ENCODE measurements at regions not wholly inside any gene's neighbourhood (a gene's known extent, or its start where the extent isn't known, plus 50 kb on each side); places are given as distances from the start of the nearest gene placed in this dataset.

GRCh38 chr5:175168882-175169507 lies 275.0 kb downstream of the DRD1 start:
- no peaks in the 10 kb centered on the region for H3K4me1 ChIP-seq (ENCODE audit: insufficient read depth)
- no peaks in the 10 kb centered on the region for H4K20me1 ChIP-seq (ENCODE audit: insufficient read depth)
- no peaks in the 10 kb centered on the region for H3K9me2 ChIP-seq (ENCODE audit: insufficient read depth)
- no peaks in the 10 kb centered on the region for H3F3A ChIP-seq (ENCODE audit: insufficient read depth)
- no peak overlapping the region for H3K27ac ChIP-seq
- no peaks in the 10 kb centered on the region for H3K9me3 ChIP-seq (ENCODE audit: low read depth)
- TF ChIP-seq EZH2 (IDR thresholded peaks at IDR 0.05; ENCODE audit: insufficient read depth, poor library complexity, severe bottlenecking) (no peak), EZH2phosphoT487 (IDR thresholded peaks at IDR 0.05; ENCODE audit: insufficient read depth, low read depth) (no peak)
- H3K27me3 ChIP-seq (replicated peaks; ENCODE audit: insufficient read depth), result no peaks in the 10 kb centered on the region
- in situ Hi-C loops (cut with MboI), result no loop called here
- WGBS, 2 experiments (ENCODE audit: low coverage in 1 of 2, low lambda C conversion rate in 2 of 2, missing lambda C conversion rate in 2 of 2), result 37 to 41% methylated on average over 8 of the region's 8 CpGs
- no peak overlapping the region for H3K4me2 ChIP-seq (ENCODE audit: unreplicated experiment)
- H3K36me3 ChIP-seq (ENCODE audit: low read depth), result no peaks in the 10 kb centered on the region
- no peak overlapping the region for H2AFZ ChIP-seq
- no peak overlapping the region for H3K4me3 ChIP-seq
- H3K79me2 ChIP-seq (ENCODE audit: insufficient read depth), result no peaks in the 10 kb centered on the region
- no peak overlapping the region for H3K9ac ChIP-seq
- DNase-seq, result no peak

- no peaks in the 10 kb centered on the region for H3K9me3 ChIP-seq (ENCODE audit: low read depth)
- WGBS, 2 experiments (ENCODE audit: low coverage in 1 of 2, low lambda C conversion rate in 2 of 2, missing lambda C conversion rate in 2 of 2), result 2 to 6% methylated on average over 2 of the region's 2 CpGs
- TF ChIP-seq EZH2phosphoT487 (IDR thresholded peaks at IDR 0.05; ENCODE audit: insufficient read depth, low read depth) (no peak), EZH2 (IDR thresholded peaks at IDR 0.05; ENCODE audit: insufficient read depth, poor library complexity, severe bottlenecking) (no peak)
- H3K9me2 ChIP-seq (ENCODE audit: insufficient read depth), result no peaks in the 10 kb centered on the region
- DNase-seq, result no peak
- in situ Hi-C loops (cut with MboI), result no loop called here
- no peaks in the 10 kb centered on the region for H3K27me3 ChIP-seq (replicated peaks; ENCODE audit: insufficient read depth)
- H3K27ac ChIP-seq, result no peak overlapping the region
- no peaks in the 10 kb centered on the region for H3K36me3 ChIP-seq (ENCODE audit: low read depth)
- no peak overlapping the region for H3K4me3 ChIP-seq
- H3K79me2 ChIP-seq (ENCODE audit: insufficient read depth), result no peaks in the 10 kb centered on the region
- no peaks in the 10 kb centered on the region for H4K20me1 ChIP-seq (ENCODE audit: insufficient read depth)
- no peak overlapping the region for H3K9ac ChIP-seq
- no peaks in the 10 kb centered on the region for H3K4me1 ChIP-seq (ENCODE audit: insufficient read depth)
- no peak overlapping the region for H3K4me2 ChIP-seq (ENCODE audit: unreplicated experiment)
- no peak overlapping the region for H2AFZ ChIP-seq
- no peaks in the 10 kb centered on the region for H3F3A ChIP-seq (ENCODE audit: insufficient read depth)
These were observed 278.0 kb downstream of the DRD1 start for GRCh38 chr5:175166026-175166425.

- TF ChIP-seq EZH2 (IDR thresholded peaks at IDR 0.05; ENCODE audit: insufficient read depth, poor library complexity, severe bottlenecking) (no peak), EZH2phosphoT487 (IDR thresholded peaks at IDR 0.05; ENCODE audit: insufficient read depth, low read depth) (no peak)
- Histone ChIP-seq H3K9ac (no peak overlapping the region), H3K9me3 (ENCODE audit: low read depth) (no peaks in the 10 kb centered on the region), H3K27me3 (replicated peaks; ENCODE audit: insufficient read depth) (no peaks in the 10 kb centered on the region), H3K4me1 (ENCODE audit: insufficient read depth) (no peaks in the 10 kb centered on the region), H3K79me2 (ENCODE audit: insufficient read depth) (no peaks in the 10 kb centered on the region), H3K36me3 (ENCODE audit: low read depth) (no peaks in the 10 kb centered on the region), H2AFZ (no peak overlapping the region), H4K20me1 (ENCODE audit: insufficient read depth) (no peaks in the 10 kb centered on the region), H3K4me2 (ENCODE audit: unreplicated experiment) (no peak overlapping the region), H3K4me3 (no peak overlapping the region), H3K9me2 (ENCODE audit: insufficient read depth) (no peaks in the 10 kb centered on the region), H3K27ac (no peak overlapping the region), H3F3A (ENCODE audit: insufficient read depth) (no peaks in the 10 kb centered on the region)
- in situ Hi-C loops (cut with MboI), result no loop called here
- DNase-seq, result no peak
- 22 to 27% methylated on average over 10 of the region's 10 CpGs for WGBS, 2 experiments (ENCODE audit: low coverage in 1 of 2, low lambda C conversion rate in 2 of 2, missing lambda C conversion rate in 2 of 2)
These were observed 280.3 kb downstream of the DRD1 start for GRCh38 chr5:175163586-175164275.

GRCh38 chr5:175162036-175162435 lies 281.9 kb downstream of the DRD1 start:
- Histone ChIP-seq H3F3A (ENCODE audit: insufficient read depth) (no peaks in the 10 kb centered on the region), H2AFZ (no peak overlapping the region), H3K27me3 (replicated peaks; ENCODE audit: insufficient read depth) (no peaks in the 10 kb centered on the region), H3K4me1 (ENCODE audit: insufficient read depth) (no peaks in the 10 kb centered on the region), H3K9me3 (ENCODE audit: low read depth) (no peaks in the 10 kb centered on the region), H3K79me2 (ENCODE audit: insufficient read depth) (no peaks in the 10 kb centered on the region), H3K9me2 (ENCODE audit: insufficient read depth) (no peaks in the 10 kb centered on the region), H3K4me2 (ENCODE audit: unreplicated experiment) (no peak overlapping the region), H3K9ac (no peak overlapping the region), H3K27ac (no peak overlapping the region), H3K4me3 (no peak overlapping the region), H3K36me3 (ENCODE audit: low read depth) (no peaks in the 10 kb centered on the region), H4K20me1 (ENCODE audit: insufficient read depth) (no peaks in the 10 kb centered on the region)
- WGBS, 2 experiments (ENCODE audit: low coverage in 1 of 2, low lambda C conversion rate in 2 of 2, missing lambda C conversion rate in 2 of 2), result 18 to 23% methylated on average over 6 of the region's 6 CpGs
- no peak for DNase-seq
- TF ChIP-seq EZH2phosphoT487 (IDR thresholded peaks at IDR 0.05; ENCODE audit: insufficient read depth, low read depth) (no peak), EZH2 (IDR thresholded peaks at IDR 0.05; ENCODE audit: insufficient read depth, poor library complexity, severe bottlenecking) (no peak)
- in situ Hi-C loops (cut with MboI), result no loop called here
